Astrocyte (in vitro differentiated cells and primary cell): ENCODE measurements at regions not wholly inside any gene's neighbourhood (a gene's known extent, or its start where the extent isn't known, plus 50 kb on each side); places are given as distances from the start of the nearest gene placed in this dataset.

ENCODE experiments used
- CTCF ChIP-seq: IDR thresholded peaks from 2 replicates; pipeline ENCODE4 v1.5.1; 2011; ENCODE audit warnings: low read depth, mild to moderate bottlenecking, inconsistent platforms, low read length, moderate library complexity; ENCODE audit not compliant: insufficient read depth
- EZH2 ChIP-seq: IDR thresholded peaks from 2 replicates; pipeline ENCODE4 v1.6.1; 2012; ENCODE audit warnings: mild to moderate bottlenecking, low read length, inconsistent platforms; ENCODE audit not compliant: insufficient read depth

GRCh38 chr4:29680644-29681043 lies 1039.5 kb upstream of the PCDH7 start:
- no peak for TF ChIP-seq CTCF
- TF ChIP-seq EZH2: no peak
